BLaER1 (cell line): ENCODE measurements at regions not wholly inside any gene's neighbourhood (a gene's known extent, or its start where the extent isn't known, plus 50 kb on each side); places are given as distances from the start of the nearest gene placed in this dataset.
"Not testable (repeated sequence)": the region's sequence is repeated elsewhere in the genome, so short reads cannot be mapped to it uniquely, and the experiment has no call there.

Experiments
- H3K27ac ChIP-seq: shearing (Covaris generic); formaldehyde crosslinking; 2 replicates; pipeline ENCODE4 v1.8.1; 2022
- H3K27me3 ChIP-seq: shearing (Covaris generic); formaldehyde crosslinking; 2 replicates; pipeline ENCODE4 v1.8.1; 2022
- H3K36me3 ChIP-seq: shearing (Covaris generic); formaldehyde crosslinking; 2 replicates; pipeline ENCODE4 v1.8.1; 2022
- H3K4me1 ChIP-seq: shearing (Covaris generic); formaldehyde crosslinking; 2 replicates; pipeline ENCODE4 v1.8.1; 2022
- H3K4me2 ChIP-seq: shearing (Covaris generic); formaldehyde crosslinking; 2 replicates; pipeline ENCODE4 v1.8.1; 2022
- H3K4me3 ChIP-seq: shearing (Covaris generic); formaldehyde crosslinking; 2 replicates; pipeline ENCODE4 v1.8.1; 2022
- H3K9ac ChIP-seq: shearing (Covaris generic); formaldehyde crosslinking; 2 replicates; pipeline ENCODE4 v1.8.1; 2022
- H3K9me3 ChIP-seq: shearing (Covaris generic); formaldehyde crosslinking; 2 replicates; pipeline ENCODE4 v1.8.1; 2022
- H4K20me1 ChIP-seq: shearing (Covaris generic); formaldehyde crosslinking; 2 replicates; pipeline ENCODE4 v1.8.1; 2022
- Cebpa-rat ChIP-seq: shearing (Covaris generic); IDR thresholded peaks from 2 replicates; pipeline ENCODE4 v1.8.1; 2022

GRCh38 chr4:97386969-97387368 is 756.3 kb downstream of the STPG2 start:
- H3K4me1 ChIP-seq: no peaks in the 10 kb centered on the region
- no peak for TF ChIP-seq Cebpa-rat
- no peak overlapping the region for H3K4me3 ChIP-seq
- H3K27me3 ChIP-seq: no peaks in the 10 kb centered on the region
- no peaks in the 10 kb centered on the region for H3K36me3 ChIP-seq
- H3K4me2 ChIP-seq: no peak overlapping the region
- H3K9ac ChIP-seq: no peak overlapping the region
- no peaks in the 10 kb centered on the region for H4K20me1 ChIP-seq
- H3K27ac ChIP-seq: no peak overlapping the region
- no peaks in the 10 kb centered on the region for H3K9me3 ChIP-seq

GRCh38 chr4:97394653-97395052 is 748.6 kb downstream of the STPG2 start:
- Histone ChIP-seq H3K9me3 (no peaks in the 10 kb centered on the region), H4K20me1 (no peaks in the 10 kb centered on the region), H3K27me3 (no peaks in the 10 kb centered on the region), H3K27ac (no peak overlapping the region), H3K4me2 (no peak overlapping the region), H3K4me1 (no peaks in the 10 kb centered on the region), H3K9ac (no peak overlapping the region), H3K36me3 (no peaks in the 10 kb centered on the region), H3K4me3 (no peak overlapping the region)
- no peak for TF ChIP-seq Cebpa-rat

- Histone ChIP-seq H3K4me1 (no peaks in the 10 kb centered on the region), H3K27ac (no peak overlapping the region), H3K9me3 (no peaks in the 10 kb centered on the region), H3K36me3 (no peaks in the 10 kb centered on the region), H4K20me1 (no peaks in the 10 kb centered on the region), H3K4me3 (no peak overlapping the region), H3K9ac (no peak overlapping the region), H3K4me2 (no peak overlapping the region), H3K27me3 (no peaks in the 10 kb centered on the region)
- TF ChIP-seq Cebpa-rat: no peak
Observed at GRCh38 chr4:97396097-97396496, 747.2 kb downstream of the STPG2 start.

- H3K4me2 ChIP-seq: no peak overlapping the region
- no peak overlapping the region for H3K27ac ChIP-seq
- no peak overlapping the region for H3K4me3 ChIP-seq
- no peaks in the 10 kb centered on the region for H3K27me3 ChIP-seq
- no peak overlapping the region for H3K9ac ChIP-seq
- H3K36me3 ChIP-seq: no peaks in the 10 kb centered on the region
- H3K9me3 ChIP-seq: no peaks in the 10 kb centered on the region
- no peak for TF ChIP-seq Cebpa-rat
- no peaks in the 10 kb centered on the region for H4K20me1 ChIP-seq
- H3K4me1 ChIP-seq: no peaks in the 10 kb centered on the region
Observed at GRCh38 chr4:97396605-97397004, 746.7 kb downstream of the STPG2 start.

- no peaks in the 10 kb centered on the region for H3K27me3 ChIP-seq
- no peak overlapping the region for H3K9ac ChIP-seq
- no peak for TF ChIP-seq Cebpa-rat
- no peaks in the 10 kb centered on the region for H3K36me3 ChIP-seq
- no peaks in the 10 kb centered on the region for H4K20me1 ChIP-seq
- H3K4me2 ChIP-seq: no peak overlapping the region
- H3K27ac ChIP-seq: no peak overlapping the region
- no peaks in the 10 kb centered on the region for H3K4me1 ChIP-seq
- H3K4me3 ChIP-seq: no peak overlapping the region
- H3K9me3 ChIP-seq: no peaks in the 10 kb centered on the region
Observed at GRCh38 chr4:97404876-97405523, 738.3 kb downstream of the STPG2 start.

GRCh38 chr4:97411356-97411755 is 731.9 kb downstream of the STPG2 start:
- Histone ChIP-seq H3K27me3 (no peaks in the 10 kb centered on the region), H3K9ac (no peak overlapping the region)
- no peak for TF ChIP-seq Cebpa-rat

GRCh38 chr4:97412331-97412730 is 730.9 kb downstream of the STPG2 start:
- no peak overlapping the region for H3K27ac ChIP-seq
- no peaks in the 10 kb centered on the region for H3K36me3 ChIP-seq
- no peaks in the 10 kb centered on the region for H3K9me3 ChIP-seq
- no peak overlapping the region for H3K4me3 ChIP-seq
- H3K4me2 ChIP-seq: no peak overlapping the region
- no peaks in the 10 kb centered on the region for H3K4me1 ChIP-seq
- H3K9ac ChIP-seq: no peak overlapping the region
- no peaks in the 10 kb centered on the region for H4K20me1 ChIP-seq
- no peaks in the 10 kb centered on the region for H3K27me3 ChIP-seq
- no peak for TF ChIP-seq Cebpa-rat

More at GRCh38 chr4:97411356-97411755, 731.9 kb downstream of the STPG2 start:
- Histone ChIP-seq H3K4me2 (no peak overlapping the region), H3K27ac (no peak overlapping the region), H3K4me1 (no peaks in the 10 kb centered on the region), H3K4me3 (no peak overlapping the region), H3K36me3 (no peaks in the 10 kb centered on the region), H4K20me1 (no peaks in the 10 kb centered on the region), H3K9me3 (no peaks in the 10 kb centered on the region)

GRCh38 chr4:97414161-97414560 is 729.1 kb downstream of the STPG2 start:
- Histone ChIP-seq H3K27me3 (no peaks in the 10 kb centered on the region), H3K9me3 (peaks cover 7% of the 10 kb centered on the region; the same call in 1 of the 2 replicates), H3K4me2 (no peak overlapping the region), H3K36me3 (no peaks in the 10 kb centered on the region), H3K9ac (no peak overlapping the region), H3K27ac (no peak overlapping the region), H4K20me1 (no peaks in the 10 kb centered on the region), H3K4me3 (no peak overlapping the region), H3K4me1 (no peaks in the 10 kb centered on the region)
- TF ChIP-seq Cebpa-rat: no peak

GRCh38 chr4:97432551-97432950 is 710.7 kb downstream of the STPG2 start:
- Histone ChIP-seq H3K4me1 (no peaks in the 10 kb centered on the region), H3K36me3 (no peaks in the 10 kb centered on the region), H3K4me3 (no peak overlapping the region), H3K4me2 (no peak overlapping the region), H4K20me1 (no peaks in the 10 kb centered on the region), H3K9ac (no peak overlapping the region), H3K27me3 (no peaks in the 10 kb centered on the region), H3K9me3 (peaks cover 11% of the 10 kb centered on the region), H3K27ac (no peak overlapping the region)
- no peak for TF ChIP-seq Cebpa-rat

GRCh38 chr4:97437998-97438705 is 705.1 kb downstream of the STPG2 start:
- H3K27me3 ChIP-seq, H3K4me3 ChIP-seq, H3K4me2 ChIP-seq, H3K4me1 ChIP-seq, H3K36me3 ChIP-seq, H3K9ac ChIP-seq, H4K20me1 ChIP-seq, H3K27ac ChIP-seq: not testable (repeated sequence)
- peaks cover 21% of the 10 kb centered on the region for H3K9me3 ChIP-seq

- Histone ChIP-seq H3K4me1 (no peaks in the 10 kb centered on the region), H3K9me3 (peaks cover 5% of the 10 kb centered on the region; the same call in 1 of the 2 replicates), H3K4me3 (no peak overlapping the region), H4K20me1 (no peaks in the 10 kb centered on the region), H3K4me2 (no peak overlapping the region), H3K27ac (no peak overlapping the region), H3K27me3 (no peaks in the 10 kb centered on the region), H3K9ac (no peak overlapping the region), H3K36me3 (no peaks in the 10 kb centered on the region)
- no peak for TF ChIP-seq Cebpa-rat
Observed at GRCh38 chr4:97453186-97453585, 690.1 kb downstream of the STPG2 start.
